ENCODE measurements at regions not wholly inside any gene's neighbourhood (a gene's known extent, or its start where the extent isn't known, plus 50 kb on each side); places are given as distances from the start of the nearest gene placed in this dataset.
"Not testable (repeated sequence)": the region's sequence is repeated elsewhere in the genome, so short reads cannot be mapped to it uniquely, and the experiment has no call there.

- no peak for DNase-seq (ENCODE audit: low spot score)
Measured at GRCh38 chr5:7087719-7088297, 308.1 kb upstream of the ADCY2 start.

- no peak for DNase-seq (ENCODE audit: low spot score)
Measured at GRCh38 chr5:7088849-7089248, 307.1 kb upstream of the ADCY2 start.

GRCh38 chr5:7094626-7095025, 301.3 kb upstream of the ADCY2 start:
- no peak for DNase-seq (ENCODE audit: low spot score)

- DNase-seq (ENCODE audit: low spot score) = no peak
Measured at GRCh38 chr5:7096294-7096693, 299.6 kb upstream of the ADCY2 start.

- no peak for DNase-seq (ENCODE audit: low spot score)
Measured at GRCh38 chr5:7105358-7105757, 290.6 kb upstream of the ADCY2 start.

GRCh38 chr5:7117961-7118360, 278.0 kb upstream of the ADCY2 start:
- DNase-seq (ENCODE audit: low spot score) = no peak

GRCh38 chr5:7131680-7132079, 264.3 kb upstream of the ADCY2 start:
- no peak for DNase-seq (ENCODE audit: low spot score)

GRCh38 chr5:7146886-7147285, 249.1 kb upstream of the ADCY2 start:
- DNase-seq (ENCODE audit: low spot score) = no peak

- DNase-seq (ENCODE audit: low spot score) = no peak
Measured at GRCh38 chr5:7157083-7157482, 238.9 kb upstream of the ADCY2 start.

- DNase-seq (ENCODE audit: low spot score) = no peak
Measured at GRCh38 chr5:7169240-7169878, 226.6 kb upstream of the ADCY2 start.

- DNase-seq (ENCODE audit: low spot score) = not testable (repeated sequence)
Measured at GRCh38 chr5:7170785-7171184, 225.2 kb upstream of the ADCY2 start.

- no peak for DNase-seq (ENCODE audit: low spot score)
Measured at GRCh38 chr5:7179364-7179763, 216.6 kb upstream of the ADCY2 start.

- DNase-seq (ENCODE audit: low spot score) = no peak
Measured at GRCh38 chr5:7181841-7182240, 214.1 kb upstream of the ADCY2 start.

GRCh38 chr5:7185742-7186141, 210.2 kb upstream of the ADCY2 start:
- DNase-seq (ENCODE audit: low spot score) = no peak

GRCh38 chr5:7186818-7187217, 209.1 kb upstream of the ADCY2 start:
- DNase-seq (ENCODE audit: low spot score) = no peak

GRCh38 chr5:7190712-7191250, 205.2 kb upstream of the ADCY2 start:
- no peak for DNase-seq (ENCODE audit: low spot score)

- no peak for DNase-seq (ENCODE audit: low spot score)
Measured at GRCh38 chr5:7192016-7192415, 203.9 kb upstream of the ADCY2 start.

- no peak for DNase-seq (ENCODE audit: low spot score)
Measured at GRCh38 chr5:7202846-7203245, 193.1 kb upstream of the ADCY2 start.

GRCh38 chr5:7207979-7208378, 188.0 kb upstream of the ADCY2 start:
- DNase-seq (ENCODE audit: low spot score) = no peak

- DNase-seq (ENCODE audit: low spot score) = no peak
Measured at GRCh38 chr5:7208938-7209337, 187.0 kb upstream of the ADCY2 start.

GRCh38 chr5:7209658-7210057, 186.3 kb upstream of the ADCY2 start:
- DNase-seq (ENCODE audit: low spot score) = no peak

GRCh38 chr5:7210549-7210948, 185.4 kb upstream of the ADCY2 start:
- DNase-seq (ENCODE audit: low spot score) = no peak

GRCh38 chr5:7213525-7213924, 182.4 kb upstream of the ADCY2 start:
- DNase-seq (ENCODE audit: low spot score) = no peak

GRCh38 chr5:7214906-7215416, 181.0 kb upstream of the ADCY2 start:
- no peak for DNase-seq (ENCODE audit: low spot score)
